GM20000 (cell line): ENCODE measurements at regions not wholly inside any gene's neighbourhood (a gene's known extent, or its start where the extent isn't known, plus 50 kb on each side); places are given as distances from the start of the nearest gene placed in this dataset.
"Not testable (repeated sequence)": the region's sequence is repeated elsewhere in the genome, so short reads cannot be mapped to it uniquely, and the experiment has no call there.

Experiments used
- DNase-seq: peaks from one replicate; pipeline ENCODE4 v3.0.0; 2012; ENCODE audit warnings: low spot score
- TF ChIP-seq, protein P1 (sequence below): IDR thresholded peaks from 2 replicates; pipeline ENCODE4 v1.5.1; 2012; ENCODE audit warnings: mild to moderate bottlenecking, control low read depth; ENCODE audit errors: extremely low read depth, missing control alignments

DNA sequence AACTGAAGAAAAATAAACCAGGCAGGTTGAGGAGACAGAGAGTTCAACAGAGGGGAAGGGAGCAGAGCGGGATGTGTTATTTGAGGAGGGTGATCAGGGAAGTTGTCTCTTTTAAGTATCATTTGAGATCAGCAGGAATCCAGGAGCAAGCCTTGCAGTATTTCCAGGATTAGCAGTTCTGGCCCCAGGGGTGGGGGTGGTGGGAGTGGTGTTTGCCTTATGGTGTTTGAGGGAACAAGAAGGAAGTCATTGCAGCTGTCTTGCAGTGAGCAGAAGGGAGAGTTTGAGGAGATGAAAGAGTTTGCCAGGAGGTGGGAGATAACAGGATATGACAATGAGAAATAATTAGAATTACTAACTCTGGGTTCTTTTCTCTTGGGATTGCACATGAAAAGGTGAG, 418.6 kb downstream of the NELL2 start:
- DNase-seq, result no peak
- TF ChIP-seq, protein P1, sequence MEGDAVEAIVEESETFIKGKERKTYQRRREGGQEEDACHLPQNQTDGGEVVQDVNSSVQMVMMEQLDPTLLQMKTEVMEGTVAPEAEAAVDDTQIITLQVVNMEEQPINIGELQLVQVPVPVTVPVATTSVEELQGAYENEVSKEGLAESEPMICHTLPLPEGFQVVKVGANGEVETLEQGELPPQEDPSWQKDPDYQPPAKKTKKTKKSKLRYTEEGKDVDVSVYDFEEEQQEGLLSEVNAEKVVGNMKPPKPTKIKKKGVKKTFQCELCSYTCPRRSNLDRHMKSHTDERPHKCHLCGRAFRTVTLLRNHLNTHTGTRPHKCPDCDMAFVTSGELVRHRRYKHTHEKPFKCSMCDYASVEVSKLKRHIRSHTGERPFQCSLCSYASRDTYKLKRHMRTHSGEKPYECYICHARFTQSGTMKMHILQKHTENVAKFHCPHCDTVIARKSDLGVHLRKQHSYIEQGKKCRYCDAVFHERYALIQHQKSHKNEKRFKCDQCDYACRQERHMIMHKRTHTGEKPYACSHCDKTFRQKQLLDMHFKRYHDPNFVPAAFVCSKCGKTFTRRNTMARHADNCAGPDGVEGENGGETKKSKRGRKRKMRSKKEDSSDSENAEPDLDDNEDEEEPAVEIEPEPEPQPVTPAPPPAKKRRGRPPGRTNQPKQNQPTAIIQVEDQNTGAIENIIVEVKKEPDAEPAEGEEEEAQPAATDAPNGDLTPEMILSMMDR, result no peak

DNA sequence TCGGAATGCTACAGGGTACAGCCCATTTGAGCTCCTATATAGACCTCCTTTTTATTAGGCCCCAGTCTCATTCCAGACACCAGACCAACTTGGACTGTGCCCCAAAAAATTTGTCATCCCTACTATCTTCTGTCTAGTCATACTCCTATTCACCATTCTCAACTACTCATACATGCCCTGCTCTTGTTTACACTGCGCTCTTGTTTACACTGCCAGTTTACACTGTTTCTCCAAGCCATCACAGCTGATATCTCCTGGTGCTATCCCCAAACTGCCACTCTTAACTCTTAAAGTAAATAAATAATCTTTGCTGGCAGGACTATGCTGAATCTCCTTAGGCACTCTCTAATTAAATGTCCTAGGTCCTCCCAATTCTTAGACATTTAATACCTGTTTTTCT, 421.2 kb downstream of the NELL2 start:
- DNase-seq, result not testable (repeated sequence)

DNA sequence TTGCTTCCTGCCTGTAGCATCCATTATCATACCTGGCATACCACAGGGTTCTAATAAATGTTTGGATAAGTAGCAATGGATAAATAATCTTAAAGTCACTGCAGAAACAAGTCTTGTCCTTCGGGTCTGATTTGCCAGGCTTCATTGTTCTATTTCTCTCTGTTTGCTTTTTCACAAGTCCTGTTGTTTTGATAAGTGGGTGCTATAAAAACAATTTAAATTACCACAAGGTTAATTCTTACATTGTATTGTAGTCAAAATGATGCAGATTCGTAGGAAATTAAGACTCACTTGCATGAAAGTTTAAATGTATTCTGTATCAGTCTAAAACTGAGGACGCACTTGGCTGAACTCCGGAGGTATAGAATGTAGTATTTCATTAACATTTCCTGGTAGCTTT, 429.9 kb downstream of the NELL2 start:
- DNase-seq, result no peak
- TF ChIP-seq, protein P1, result no peak

DNA sequence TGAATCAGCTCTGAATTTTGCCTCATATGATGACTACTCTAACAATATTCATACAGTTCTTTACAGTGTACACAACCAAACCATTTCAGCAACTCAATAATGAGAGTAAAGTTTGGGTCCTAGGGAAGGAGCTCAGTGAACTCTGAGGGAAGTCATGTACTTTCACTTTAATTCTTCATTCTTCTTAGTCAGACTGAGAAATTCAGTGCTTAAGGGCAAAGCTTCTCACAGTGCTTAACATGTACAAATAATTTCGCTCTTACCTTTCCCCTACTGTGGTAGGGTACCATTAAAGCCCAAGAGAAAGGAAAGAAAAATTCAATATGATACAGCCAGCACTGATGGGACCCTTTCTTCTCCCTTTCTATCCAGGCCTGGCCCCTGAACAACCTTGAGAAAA, 435.0 kb downstream of the NELL2 start:
- TF ChIP-seq, protein P1, result no peak

More for the DNA sequence above, 435.0 kb downstream of the NELL2 start:
- peak; percentile 30 for DNase-seq
